HEK293 (cell line): ENCODE measurements at regions not wholly inside any gene's neighbourhood (a gene's known extent, or its start where the extent isn't known, plus 50 kb on each side); places are given as distances from the start of the nearest gene placed in this dataset.

Experiments
- BCL11A ChIP-seq: fragments of 450-650 bp; formaldehyde crosslinking; IDR thresholded peaks from 2 replicates; pipeline ENCODE4 v1.5.1; 2016; ENCODE audit warnings: low read depth, missing biosample characterization, missing genetic modification characterization
- CTCF ChIP-seq: fragments of 450-650 bp; formaldehyde crosslinking; IDR thresholded peaks from 2 replicates; pipeline ENCODE4 v1.5.1; 2016; ENCODE audit warnings: missing biosample characterization, missing genetic modification characterization
- REST ChIP-seq: fragments of 450-650 bp; formaldehyde crosslinking; IDR thresholded peaks from 2 replicates; pipeline ENCODE4 v1.5.1; 2016; ENCODE audit warnings: missing biosample characterization, missing genetic modification characterization
- ZNF114 ChIP-seq: fragments of 450-650 bp; formaldehyde crosslinking; IDR thresholded peaks from 2 replicates; pipeline ENCODE4 v1.5.0; 2017; ENCODE audit warnings: missing biosample characterization, missing genetic modification characterization
- ZNF274 ChIP-seq, 2 experiments: fragments of 200-500 bp in 1 of 2; fragments of 450-650 bp in 1 of 2; sonication (Bioruptor generic) in 1 of 2; formaldehyde crosslinking in 1 of 2; IDR thresholded peaks; 2 replicates each; pipeline versions ENCODE4 v1.5.1 to v1.6.1; 2014 to 2016; ENCODE audit warnings: borderline replicate concordance in 1 of 2, inconsistent platforms in 1 of 2, low read length in 1 of 2, missing biosample characterization in 1 of 2, missing genetic modification characterization in 1 of 2
- ZNF747 ChIP-seq: fragments of 450-650 bp; formaldehyde crosslinking; IDR thresholded peaks from 2 replicates; pipeline ENCODE4 v1.5.1; 2016; ENCODE audit warnings: missing biosample characterization, missing genetic modification characterization
- ZNF830 ChIP-seq: fragments of 450-650 bp; IDR thresholded peaks from 2 replicates; pipeline ENCODE4 v1.5.0; 2018; ENCODE audit warnings: missing biosample characterization, missing genetic modification characterization, low read depth, mild to moderate bottlenecking, moderate library complexity

- TF ChIP-seq BCL11A (tag by site-specific recombination): no peak
- no peak for TF ChIP-seq CTCF
- TF ChIP-seq ZNF114: no peak
- no peak for TF ChIP-seq REST (tag by site-specific recombination)
- no peak for TF ChIP-seq ZNF747 (tag by site-specific recombination)
- TF ChIP-seq ZNF274 (IDR thresholded peaks at IDR 0.05; ENCODE audit: low read length): no peak
- no peak for TF ChIP-seq ZNF274 (tag by site-specific recombination; IDR thresholded peaks at IDR 0.05; ENCODE audit: borderline replicate concordance)
- no peak for TF ChIP-seq ZNF830 (tag by site-specific recombination)
These were observed 63.2 kb upstream of the GOT2 start for GRCh38 chr16:58797137-58797801.
